HG03196 (cell line): ENCODE measurements at regions not wholly inside any gene's neighbourhood (a gene's known extent, or its start where the extent isn't known, plus 50 kb on each side); places are given as distances from the start of the nearest gene placed in this dataset.

Source experiments
- ATAC-seq: cut with Tn5 transposase; IDR thresholded peaks from one replicate; pipeline ENCODE4 v1.9.1; 2021; ENCODE audit not compliant: unreplicated experiment

DNA sequence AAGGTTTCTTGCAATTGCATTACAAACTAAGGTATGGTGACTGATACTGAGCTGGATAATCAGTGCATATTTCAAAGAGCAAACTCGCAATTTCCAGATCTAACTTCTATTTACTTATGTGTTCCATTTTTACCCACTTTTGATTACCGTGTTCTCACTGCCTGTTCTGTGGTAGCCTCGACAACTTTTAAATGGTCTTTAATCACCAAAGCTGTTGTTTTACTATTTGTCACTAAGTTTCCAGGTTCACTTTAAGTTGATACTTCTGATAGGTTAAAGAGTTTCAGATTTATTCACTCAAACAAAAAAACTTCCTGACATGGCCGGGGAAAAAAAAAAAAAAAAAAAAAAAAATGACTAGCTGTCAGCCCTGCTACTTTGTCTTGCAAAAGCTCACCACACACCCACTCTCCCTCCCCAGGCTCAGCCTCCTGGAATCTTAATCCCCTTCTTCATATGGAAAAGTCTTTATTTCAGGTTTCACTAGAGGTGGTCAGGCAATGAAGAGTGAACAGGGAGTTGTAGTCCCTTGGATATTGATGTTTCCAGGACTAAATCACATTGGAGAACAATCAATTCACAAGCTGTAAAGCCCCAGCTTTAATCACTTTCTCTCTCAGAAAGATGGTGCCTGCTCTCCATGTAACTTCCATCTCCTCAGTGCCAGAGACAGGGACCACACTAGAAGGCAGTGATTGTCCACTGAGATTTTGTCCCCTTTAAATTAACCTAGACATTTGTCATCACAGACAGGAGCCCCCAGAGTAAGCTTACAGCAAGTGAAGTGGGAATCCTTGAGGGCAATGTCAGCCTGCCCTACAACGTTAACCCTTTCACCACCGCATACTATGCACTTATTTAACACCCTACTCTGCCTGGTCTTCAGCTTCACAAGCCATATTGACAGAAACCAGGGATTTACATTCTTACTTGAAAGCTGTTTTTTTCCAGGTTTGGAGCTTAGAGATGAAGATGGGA is 749.1 kb upstream of the SORCS1 start:
- ATAC-seq, result no peak

DNA sequence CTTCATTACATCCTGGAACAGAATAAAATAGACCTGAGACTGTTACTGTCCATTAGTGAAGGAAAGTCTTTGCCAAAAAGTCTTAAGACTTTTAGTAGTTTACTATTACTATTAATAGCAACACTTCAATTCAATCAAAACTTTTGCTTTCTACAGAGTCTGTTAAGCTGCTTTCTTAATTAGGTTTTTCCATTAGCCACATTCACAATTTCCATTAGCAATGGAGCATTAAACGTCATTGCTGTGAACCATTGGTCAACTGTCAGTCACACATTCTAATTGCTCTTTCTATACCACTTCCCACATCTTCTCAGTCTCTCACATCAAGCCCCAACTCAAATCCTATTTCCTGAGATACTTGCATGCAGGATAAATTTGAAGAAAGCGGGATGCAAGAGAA is 736.6 kb upstream of the SORCS1 start:
- no peak for ATAC-seq

DNA sequence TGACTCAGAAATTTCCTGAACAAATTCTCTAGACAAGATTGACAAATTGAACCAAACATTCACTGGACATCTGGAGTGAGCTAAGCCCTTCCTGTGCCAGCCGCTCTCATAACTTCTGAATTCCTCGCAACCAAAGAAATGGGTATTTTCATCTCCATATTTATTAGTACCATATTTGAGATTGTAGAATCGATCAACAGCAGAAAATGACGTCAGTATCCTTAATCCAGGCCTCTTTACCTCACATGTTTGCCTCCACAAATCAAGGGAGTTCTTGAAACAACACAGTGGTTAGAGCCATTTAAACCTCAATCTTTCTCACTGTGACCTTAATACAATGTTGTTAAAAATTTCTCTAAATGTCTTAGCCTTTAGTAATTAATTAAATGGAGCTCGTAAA is 735.6 kb upstream of the SORCS1 start:
- ATAC-seq, result no peak

DNA sequence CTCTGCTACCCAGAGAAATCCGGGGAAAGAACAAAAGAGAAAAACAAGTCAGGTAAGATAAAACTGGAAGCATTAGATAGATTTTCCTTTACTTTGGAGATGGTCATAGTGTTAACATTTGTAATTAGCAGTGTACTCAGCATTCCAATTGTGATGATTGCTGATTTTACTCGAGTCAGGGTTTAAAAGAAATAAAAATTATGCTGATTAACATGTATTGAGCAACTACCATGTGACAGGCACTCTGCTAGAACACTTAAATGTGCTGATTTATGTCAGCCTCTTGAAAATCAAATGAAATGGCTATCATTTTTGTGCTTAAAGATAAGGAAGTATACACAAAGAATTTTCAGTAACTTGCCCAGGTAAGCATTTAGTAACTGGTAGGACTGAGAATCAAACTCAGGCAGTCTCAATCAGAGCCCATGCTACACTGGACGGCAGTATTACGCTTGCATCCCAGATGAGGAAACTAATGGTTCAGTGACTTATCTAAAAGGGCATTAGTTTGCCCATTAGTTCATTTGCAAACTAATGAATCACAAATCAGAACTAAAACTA is 735.1 kb upstream of the SORCS1 start:
- no peak for ATAC-seq

DNA sequence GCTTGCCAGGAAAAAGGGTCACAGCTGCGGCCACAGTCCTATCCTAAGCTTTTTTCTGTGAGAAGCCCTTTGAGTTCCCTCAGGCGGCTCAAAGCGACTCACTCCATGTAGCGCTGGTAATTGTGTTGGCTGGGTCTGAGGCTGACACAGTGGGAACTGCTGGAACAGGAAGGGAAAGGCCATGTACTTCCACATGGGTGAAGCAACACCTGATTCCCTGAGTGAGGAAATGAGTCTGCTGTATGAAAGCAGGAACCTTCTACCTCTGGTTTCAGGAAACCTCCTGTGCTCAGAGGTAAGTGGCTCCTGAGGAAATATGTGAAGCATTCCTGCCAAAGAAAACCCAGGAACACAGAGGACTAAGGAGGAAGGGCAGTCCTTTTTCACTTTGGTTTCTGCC is 734.6 kb upstream of the SORCS1 start:
- ATAC-seq, result no peak

DNA sequence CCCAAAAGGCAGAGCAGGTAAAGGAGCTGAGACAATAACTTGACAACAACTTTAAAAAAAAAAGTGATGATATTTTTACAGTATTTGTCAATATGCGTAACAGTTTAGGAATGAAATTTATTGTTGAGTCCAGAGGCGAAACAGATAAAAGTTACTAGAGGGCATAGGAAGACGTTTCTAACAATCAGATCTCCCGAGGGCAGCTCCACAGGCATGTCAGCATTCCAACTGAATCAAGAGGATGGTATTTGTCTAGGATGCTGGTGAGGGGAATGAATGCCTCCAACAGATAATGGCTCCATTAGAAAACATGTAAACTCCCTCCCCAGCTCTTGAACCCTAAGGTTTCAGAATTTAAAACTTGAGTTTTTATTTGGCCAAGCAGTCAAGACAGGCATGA is 733.9 kb upstream of the SORCS1 start:
- ATAC-seq, result no peak

DNA sequence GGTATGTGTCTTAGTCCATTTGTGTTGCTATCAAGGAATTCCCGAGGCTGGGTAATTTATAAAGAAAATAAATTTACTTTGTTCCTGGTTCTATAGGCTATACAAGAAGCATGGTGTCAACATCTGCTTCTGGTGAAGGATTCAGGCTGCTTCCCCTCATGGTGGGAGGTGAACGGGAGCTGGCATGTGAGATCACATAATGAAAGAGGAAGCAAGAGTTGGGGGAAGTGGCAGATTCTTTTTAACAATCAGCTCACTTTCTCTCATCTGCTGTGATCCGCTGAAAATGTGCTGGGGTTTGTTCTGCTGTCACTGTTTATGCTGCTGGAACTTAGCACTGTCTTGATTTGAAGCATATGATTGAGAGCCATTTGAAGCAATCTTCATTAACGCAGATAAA is 730.0 kb upstream of the SORCS1 start:
- ATAC-seq, result no peak

DNA sequence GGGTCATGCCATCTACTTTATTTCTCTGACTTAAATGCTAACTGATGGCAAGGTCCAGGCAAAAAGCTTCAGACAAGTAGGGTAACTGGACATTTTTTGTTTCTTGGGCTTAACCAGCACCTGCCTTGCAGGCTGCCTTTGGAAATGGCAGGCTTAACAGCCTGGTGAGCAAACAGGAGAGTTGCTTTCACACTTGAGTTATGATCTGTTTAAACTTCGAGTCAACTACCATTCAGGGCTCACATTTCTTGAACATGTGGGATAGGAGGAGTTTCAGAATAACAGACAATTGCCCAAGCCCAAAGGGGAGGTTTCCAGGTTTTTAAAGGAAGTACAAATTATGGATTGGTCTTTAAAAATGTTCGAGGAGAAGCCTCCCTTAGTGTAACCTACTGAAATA is 724.6 kb upstream of the SORCS1 start:
- ATAC-seq, result no peak

DNA sequence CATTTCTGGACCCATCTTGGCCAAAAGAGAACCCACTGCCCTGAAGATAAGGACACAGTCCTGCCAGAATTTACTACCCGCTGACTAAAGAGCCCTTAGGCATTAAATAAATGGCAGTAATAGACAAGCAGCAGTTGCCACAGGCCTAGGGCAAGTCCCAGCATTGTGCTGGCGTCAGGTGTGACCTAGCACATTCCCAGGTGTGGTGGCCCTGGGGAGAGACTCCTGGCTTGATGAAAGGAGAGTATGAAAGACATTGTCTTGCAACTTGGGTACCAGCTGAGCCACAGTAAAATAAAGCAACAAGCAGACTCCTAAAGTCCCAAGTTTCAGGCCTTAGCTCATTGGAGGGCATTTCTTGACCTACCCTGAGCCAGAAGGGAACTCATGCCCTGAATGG is 715.7 kb upstream of the SORCS1 start:
- no peak for ATAC-seq

DNA sequence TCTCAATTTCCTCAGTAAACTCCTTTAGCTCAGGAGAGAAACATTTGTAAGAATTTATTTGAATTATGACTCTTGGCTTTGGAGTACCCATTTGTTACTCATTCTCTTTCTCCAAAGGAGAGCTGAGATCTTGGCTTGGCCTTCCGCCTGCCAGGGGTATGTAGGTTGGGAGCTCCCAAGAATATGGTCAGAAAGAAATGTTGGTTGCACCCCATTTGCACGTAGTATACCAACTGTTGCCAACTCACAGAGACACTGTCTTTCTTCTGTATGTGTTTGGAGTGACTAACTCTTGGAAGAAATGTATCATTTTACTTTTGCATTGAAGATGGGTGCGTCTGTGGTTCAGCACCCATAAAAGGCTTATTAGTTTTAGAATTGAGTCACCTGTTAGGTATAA is 708.5 kb upstream of the SORCS1 start:
- no peak for ATAC-seq

DNA sequence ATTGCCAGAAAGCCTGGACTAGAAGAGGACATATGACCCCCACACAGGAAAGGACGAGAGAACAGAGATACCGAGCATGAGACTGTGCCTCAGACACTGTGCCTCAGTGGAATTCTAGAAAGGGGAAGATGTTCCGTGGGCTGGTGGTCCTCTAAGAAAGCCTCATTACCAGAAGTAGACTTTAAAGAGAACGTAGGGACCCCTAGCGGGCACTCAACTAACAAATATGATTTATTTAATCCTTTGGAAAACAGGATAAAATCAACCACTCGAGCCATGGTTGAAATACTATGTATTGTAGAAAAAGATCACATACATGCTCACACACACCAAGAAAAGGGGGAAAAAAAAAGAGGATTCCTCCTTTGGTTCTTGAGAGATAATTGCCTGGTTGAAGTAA is 701.2 kb upstream of the SORCS1 start:
- no peak for ATAC-seq

DNA sequence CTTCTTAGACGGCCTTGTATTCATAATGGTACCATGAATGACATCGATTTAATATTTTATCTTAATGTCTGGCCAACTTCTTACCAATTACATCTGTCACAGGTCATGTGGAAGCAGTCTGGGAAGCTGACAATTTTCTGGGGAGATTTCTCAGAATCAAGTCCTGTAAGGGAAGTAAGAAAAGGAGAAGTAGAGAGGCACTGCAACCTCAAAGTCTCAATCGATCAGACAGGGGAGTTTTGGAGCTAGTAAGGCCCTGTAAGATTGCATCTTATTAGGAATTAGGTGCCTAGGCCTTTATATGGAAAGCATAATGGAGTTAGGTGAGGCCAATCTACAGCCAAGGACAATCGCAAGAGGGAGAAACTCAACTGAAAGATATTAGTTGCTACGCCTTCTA is 694.6 kb upstream of the SORCS1 start:
- ATAC-seq, result no peak

DNA sequence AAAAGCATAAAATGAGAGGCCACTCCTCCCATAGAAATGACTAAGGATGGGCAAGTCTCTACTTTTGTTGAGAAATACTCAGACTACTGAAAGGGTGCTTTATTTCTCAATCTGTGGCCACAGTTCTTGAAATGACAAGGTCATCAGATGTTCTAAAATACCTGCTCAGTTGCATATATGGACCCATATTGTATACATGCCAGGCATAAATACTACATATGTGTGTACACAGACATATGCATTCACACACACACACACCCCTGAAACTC is 691.5 kb upstream of the SORCS1 start:
- no peak for ATAC-seq

DNA sequence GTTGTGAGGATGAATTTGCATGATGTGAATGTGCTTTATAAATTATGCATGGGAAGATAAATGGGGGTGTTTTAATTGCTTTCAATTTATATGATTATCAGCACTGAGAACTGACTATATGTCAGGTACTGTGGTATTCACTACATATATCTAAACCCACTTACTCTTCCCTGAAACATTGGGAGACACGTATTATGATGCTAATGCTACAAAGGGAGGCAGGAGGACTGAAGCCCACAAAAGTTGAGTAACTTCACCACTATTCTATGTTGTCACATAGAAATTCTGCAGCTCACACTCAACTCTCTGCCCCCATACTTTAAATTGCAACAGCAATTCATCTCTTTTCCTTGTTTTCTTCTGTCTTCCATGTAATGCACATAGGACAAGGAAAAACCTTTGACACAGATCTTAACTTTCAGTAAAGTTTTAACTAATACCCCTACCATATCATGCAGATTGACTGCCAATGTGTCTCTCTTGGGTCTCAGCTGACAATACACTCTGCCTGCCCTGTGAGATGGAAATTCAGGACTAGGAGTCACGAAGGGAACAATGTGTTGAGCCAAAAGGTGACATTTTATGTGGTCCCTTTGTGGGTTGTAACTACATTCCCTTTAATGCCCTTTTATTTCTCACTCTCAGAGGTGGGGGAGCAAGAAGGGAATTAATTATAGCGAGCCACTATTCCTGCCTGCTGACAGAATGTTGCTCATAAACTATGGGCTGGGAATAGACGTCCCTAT is 691.0 kb upstream of the SORCS1 start:
- ATAC-seq, result no peak

DNA sequence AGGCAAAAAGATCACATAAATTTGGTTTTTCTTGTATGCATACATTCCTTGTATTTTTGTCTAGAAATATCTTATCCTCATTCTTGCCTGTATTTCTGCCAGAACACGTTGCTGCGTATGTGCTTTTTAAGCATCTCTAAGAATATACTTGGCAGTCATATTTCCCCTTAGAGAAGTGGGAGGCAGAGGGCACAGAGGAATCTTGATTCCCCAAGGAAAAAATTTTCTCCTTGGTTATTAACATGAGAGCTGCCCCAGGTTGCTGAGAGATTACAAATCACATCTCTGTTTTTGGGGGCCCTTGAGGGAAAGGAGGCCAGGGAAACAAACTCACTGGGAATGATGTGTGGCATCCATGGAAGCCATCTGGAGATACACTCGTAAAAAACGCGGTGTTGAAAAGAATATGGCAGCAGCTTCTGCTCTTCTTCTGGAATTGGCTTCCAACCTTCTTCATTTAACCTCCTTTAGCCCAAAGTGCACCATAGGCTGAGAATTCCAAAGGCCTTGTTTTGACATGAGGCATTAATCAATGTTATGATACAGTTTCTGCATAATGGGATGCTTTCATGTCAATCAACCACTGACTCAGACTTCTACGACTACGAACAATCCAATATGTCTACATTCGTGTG is 684.3 kb upstream of the SORCS1 start:
- no peak for ATAC-seq

DNA sequence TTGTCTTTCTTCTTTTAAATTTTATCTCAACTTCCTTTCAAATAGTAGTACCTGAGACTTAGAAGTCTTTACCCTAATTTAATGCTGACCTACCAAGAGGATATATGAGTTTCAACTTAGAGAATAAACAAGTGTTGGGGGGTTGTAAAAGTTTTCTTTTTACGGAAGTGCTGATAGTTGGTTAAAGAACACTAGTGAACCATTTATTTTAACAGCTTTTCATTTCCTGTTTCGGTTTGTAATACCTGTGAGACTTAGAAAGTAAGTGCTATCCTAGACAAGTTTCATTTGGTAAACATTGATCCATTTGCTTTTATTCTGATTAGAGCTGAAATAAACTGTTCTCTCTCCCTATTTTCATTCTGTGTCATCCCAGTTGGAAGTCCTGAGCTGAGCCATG is 683.1 kb upstream of the SORCS1 start:
- ATAC-seq, result peak; percentile 86

DNA sequence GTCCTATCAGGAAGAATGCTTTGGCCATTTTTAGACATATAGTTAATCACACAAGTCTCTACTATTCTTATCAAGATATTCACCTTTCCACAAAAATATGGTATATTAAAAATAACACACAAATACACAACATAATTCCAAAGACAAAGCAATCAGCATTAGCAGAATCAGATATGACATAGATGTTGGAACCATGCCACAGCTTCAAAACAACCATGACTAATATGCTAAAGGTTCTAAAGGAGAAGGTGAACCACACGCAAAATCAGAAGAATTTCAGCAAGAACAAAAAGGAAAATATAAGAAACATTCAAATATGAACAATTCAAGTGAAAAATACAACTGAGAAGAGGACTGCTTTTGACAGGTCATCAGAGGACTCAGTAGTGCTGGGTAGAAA is 670.2 kb upstream of the SORCS1 start:
- no peak for ATAC-seq

DNA sequence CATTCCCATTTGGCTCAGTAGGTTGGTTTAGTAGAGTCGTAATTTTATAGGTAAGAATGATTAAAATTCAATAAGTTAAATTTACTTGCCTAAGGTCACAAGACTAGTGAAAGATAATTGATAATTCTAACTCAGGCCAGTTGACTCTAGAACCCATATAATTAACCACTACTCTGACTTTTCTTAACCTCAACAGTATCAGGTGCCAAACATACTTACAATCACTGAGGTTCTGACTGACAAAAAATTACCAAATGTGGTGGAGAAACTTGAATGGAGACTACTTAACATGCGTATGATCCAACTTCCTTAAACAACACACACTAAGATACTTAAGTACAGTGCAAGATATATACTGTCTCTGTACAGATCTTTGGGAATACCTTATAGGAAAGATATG is 667.3 kb upstream of the SORCS1 start:
- ATAC-seq, result no peak

DNA sequence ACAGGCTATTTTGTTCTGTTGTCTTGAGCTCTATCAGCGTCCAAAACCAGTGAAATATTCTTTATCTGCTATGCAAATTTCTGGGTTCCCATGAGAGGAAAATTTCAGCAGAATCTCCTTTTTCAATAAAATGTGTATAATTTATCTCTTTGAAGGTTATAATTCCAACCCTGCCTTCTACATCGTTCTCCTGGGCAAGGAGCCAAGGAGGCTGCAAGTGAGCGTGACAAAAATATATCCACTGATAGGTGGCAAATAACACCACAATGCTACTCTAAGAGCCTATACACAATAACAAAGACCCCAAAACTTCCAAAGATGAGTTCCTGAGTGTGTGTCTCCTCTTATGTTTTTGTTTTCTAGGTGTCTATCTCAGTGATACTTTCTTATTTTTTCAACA is 664.7 kb upstream of the SORCS1 start:
- ATAC-seq, result no peak

DNA sequence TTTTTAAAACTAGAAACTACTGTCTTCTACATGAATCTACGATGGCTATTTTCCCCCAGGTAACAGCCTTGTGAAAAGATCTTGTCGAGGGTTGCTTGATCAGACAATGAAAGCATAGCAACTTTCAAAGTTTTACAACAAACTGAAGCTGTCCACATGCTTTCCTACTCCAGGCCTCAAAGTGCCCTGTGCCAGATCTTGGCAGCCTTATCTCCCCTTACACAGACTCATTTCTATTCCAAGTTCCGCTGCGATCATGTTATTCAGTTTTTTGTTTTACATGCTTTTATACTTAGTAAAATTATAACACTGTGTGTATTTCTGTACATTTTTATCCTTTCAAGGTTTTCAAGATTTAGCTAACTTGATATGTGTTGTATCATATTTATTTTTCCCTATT is 661.7 kb upstream of the SORCS1 start:
- ATAC-seq, result no peak

DNA sequence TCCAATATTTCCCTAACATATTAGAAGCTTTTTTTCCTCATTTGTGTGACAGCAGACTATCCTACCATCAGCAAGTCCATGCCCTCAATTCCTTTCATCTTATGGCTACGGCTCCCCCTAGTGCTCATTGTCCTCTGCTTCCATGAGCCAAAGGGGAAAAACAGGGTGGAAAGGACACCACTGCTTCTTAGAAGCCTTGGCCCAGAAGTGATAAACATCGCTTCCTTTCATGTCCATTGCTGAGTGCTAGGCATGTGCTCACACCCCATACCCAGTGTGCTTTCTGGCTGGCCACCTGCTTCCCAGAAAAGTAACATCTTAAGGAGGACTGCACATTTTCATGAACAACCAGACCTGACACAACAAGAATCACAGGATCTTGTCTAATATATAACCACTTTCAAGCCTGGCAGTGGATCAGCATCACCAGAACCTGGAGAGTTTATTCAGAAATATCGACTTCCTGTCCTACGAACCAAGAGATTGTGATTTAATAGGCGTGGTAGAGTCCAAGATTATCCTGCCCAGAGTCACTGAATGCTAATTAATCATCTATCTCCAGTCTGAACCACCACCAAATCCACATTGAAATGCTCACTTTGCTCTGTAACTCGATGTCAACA is 650.5 kb upstream of the SORCS1 start:
- ATAC-seq, result no peak
